OCI-LY7 (cell line): ENCODE measurements at regions not wholly inside any gene's neighbourhood (a gene's known extent, or its start where the extent isn't known, plus 50 kb on each side); places are given as distances from the start of the nearest gene placed in this dataset.
A peak's percentile ranks its signal among the peaks of the same experiment; 100 is the strongest.

ENCODE experiments used
- BruUV-seq: library from RNA; stranded (reverse); fragments of 400-500 nt; replicated peaks from 2 replicates; lab custom pipeline; 2021; lab: Mats Ljungman, UMichigan
- CTCF ChIA-PET: fragments of 300-600 bp; sonication (Branson Sonifier 250); formaldehyde crosslinking; loops from one replicate; lab custom pipeline; 2022; ENCODE audit warnings: antibody characterized with exemption; ENCODE audit not compliant: unreplicated experiment; lab: Charles Lee
- POLR2A ChIA-PET: fragments of 300-600 bp; sonication (Branson Sonifier 250); formaldehyde crosslinking; loops from one replicate; lab custom pipeline; 2022; ENCODE audit warnings: antibody characterized with exemption; lab: Charles Lee
- DNase-seq: peaks from one replicate; pipeline ENCODE4 v3.0.0-alpha.2; 2015; ENCODE audit warnings: low spot score
- H2AFZ ChIP-seq: fragments of 200-600 bp; sonication (generic), shearing (Covaris generic); 2 replicates; pipeline ENCODE4 v1.6.1; 2014; ENCODE audit warnings: mild to moderate bottlenecking, antibody characterized with exemption, low read length, moderate library complexity
- H3K27ac ChIP-seq: fragments of 200-600 bp; sonication (generic); 2 replicates; pipeline ENCODE4 v1.5.1; 2014; ENCODE audit warnings: mixed run types, low read depth, mild to moderate bottlenecking, moderate library complexity, low read length, inconsistent platforms; ENCODE audit not compliant: poor library complexity, severe bottlenecking
- H3K36me3 ChIP-seq: fragments of 200-600 bp; sonication (generic); 2 replicates; pipeline ENCODE4 v1.6.1; 2014; ENCODE audit warnings: mild to moderate bottlenecking, antibody characterized with exemption, low read length, moderate library complexity, mixed read lengths; ENCODE audit not compliant: insufficient read depth
- H3K4me1 ChIP-seq: fragments of 200-600 bp; sonication (generic); 2 replicates; pipeline ENCODE4 v1.5.1; 2014; ENCODE audit warnings: mild to moderate bottlenecking, low read length; ENCODE audit not compliant: insufficient read depth, poor library complexity, severe bottlenecking
- H3K4me2 ChIP-seq: fragments of 200-600 bp; sonication (generic); 2 replicates; pipeline ENCODE4 v1.6.1; 2014; ENCODE audit warnings: mild to moderate bottlenecking, low read length
- H3K4me3 ChIP-seq: fragments of 200-600 bp; sonication (generic); 2 replicates; pipeline ENCODE4 v1.5.1; 2014; ENCODE audit warnings: mild to moderate bottlenecking, low read depth, low read length; ENCODE audit not compliant: poor library complexity, severe bottlenecking
- H3K79me2 ChIP-seq: fragments of 200-600 bp; sonication (generic); 2 replicates; pipeline ENCODE4 v1.6.1; 2016; ENCODE audit warnings: low read depth, mild to moderate bottlenecking, low read length, moderate library complexity, mixed read lengths; ENCODE audit not compliant: insufficient read depth
- H3K9me2 ChIP-seq: fragments of 200-600 bp; sonication (generic); 2 replicates; pipeline ENCODE4 v1.6.1; 2016; ENCODE audit warnings: mild to moderate bottlenecking, low read length, mixed read lengths; ENCODE audit not compliant: insufficient read depth
- H3K9me3 ChIP-seq: fragments of 200-600 bp; sonication (generic); 2 replicates; pipeline ENCODE4 v1.6.1; 2014; ENCODE audit warnings: mild to moderate bottlenecking, mixed run types, low read length, mixed read lengths
- H4K20me1 ChIP-seq: fragments of 200-600 bp; sonication (generic); 2 replicates; pipeline ENCODE4 v1.6.1; 2014; ENCODE audit warnings: mild to moderate bottlenecking, antibody characterized with exemption, low read length, moderate library complexity, mixed read lengths; ENCODE audit not compliant: insufficient read depth
- EZH2phosphoT487 ChIP-seq: fragments of 200-600 bp; sonication (generic); IDR thresholded peaks from 2 replicates; pipeline ENCODE4 v1.6.1; 2018; ENCODE audit warnings: low read depth, borderline replicate concordance, mild to moderate bottlenecking, mixed run types, antibody characterized with exemption, low read length, moderate library complexity, mixed read lengths
- intact Hi-C: fragments of 100-400 bp; cut with micrococcal nuclease; formaldehyde crosslinking; loops from one replicate; pipeline ENCODE4 v1.10.0; 2022; ENCODE audit not compliant: unreplicated experiment
- TF ChIP-seq, protein P1 (sequence below): fragments of 200-600 bp; sonication (generic); conservative IDR thresholded peaks from 2 replicates; pipeline ENCODE4 v1.5.1; 2014; ENCODE audit warnings: mild to moderate bottlenecking, antibody characterized with exemption, low read length, moderate library complexity, mixed read lengths

DNA sequence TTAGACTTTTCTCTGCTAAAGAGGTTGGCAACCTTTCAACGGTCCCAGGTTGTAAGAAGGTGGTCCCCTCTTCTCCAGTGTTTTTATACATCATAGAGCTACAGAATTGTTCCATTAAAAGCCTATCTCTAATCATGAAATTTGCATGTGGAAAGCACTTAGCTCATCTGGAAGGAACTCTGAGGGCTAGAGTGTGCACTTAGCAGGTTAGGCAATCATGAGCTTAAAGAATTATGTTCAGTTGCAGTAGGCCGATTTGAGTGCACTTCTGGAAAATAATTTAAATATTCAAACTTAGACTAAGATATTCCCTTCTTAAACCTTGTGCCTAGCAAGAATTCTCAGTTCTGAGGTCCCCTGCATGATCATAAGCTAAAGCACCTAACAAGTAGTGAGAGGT, 468.7 kb downstream of the SPATA31D1 start:
- no peaks in the 10 kb centered on the region for H3K79me2 ChIP-seq
- CTCF ChIA-PET: no interaction called here
- POLR2A ChIA-PET: interaction anchor here (0.7 kb wide), 1 partner anchor 300 kb away, joined by 3 read pairs; no protein-coding TSS in a partner anchor
- H3K9me3 ChIP-seq: no peaks in the 10 kb centered on the region
- DNase-seq: no peak
- no peaks in the 10 kb centered on the region for H3K4me1 ChIP-seq
- no TSS peak for BruUV-seq
- 0 out of 2 replicates have a peak overlapping the region, but pooled peaks have one; percentile 37 for H2AFZ ChIP-seq
- no peak overlapping the region for H3K27ac ChIP-seq
- H3K9me2 ChIP-seq: no peaks in the 10 kb centered on the region
- no peak overlapping the region for H3K4me3 ChIP-seq
- H3K36me3 ChIP-seq: no peaks in the 10 kb centered on the region
- peak overlapping the region; percentile 16; the same call in 1 of the 2 replicates for H3K4me2 ChIP-seq
- intact Hi-C loops: no loop called here
- TF ChIP-seq, protein P1, sequence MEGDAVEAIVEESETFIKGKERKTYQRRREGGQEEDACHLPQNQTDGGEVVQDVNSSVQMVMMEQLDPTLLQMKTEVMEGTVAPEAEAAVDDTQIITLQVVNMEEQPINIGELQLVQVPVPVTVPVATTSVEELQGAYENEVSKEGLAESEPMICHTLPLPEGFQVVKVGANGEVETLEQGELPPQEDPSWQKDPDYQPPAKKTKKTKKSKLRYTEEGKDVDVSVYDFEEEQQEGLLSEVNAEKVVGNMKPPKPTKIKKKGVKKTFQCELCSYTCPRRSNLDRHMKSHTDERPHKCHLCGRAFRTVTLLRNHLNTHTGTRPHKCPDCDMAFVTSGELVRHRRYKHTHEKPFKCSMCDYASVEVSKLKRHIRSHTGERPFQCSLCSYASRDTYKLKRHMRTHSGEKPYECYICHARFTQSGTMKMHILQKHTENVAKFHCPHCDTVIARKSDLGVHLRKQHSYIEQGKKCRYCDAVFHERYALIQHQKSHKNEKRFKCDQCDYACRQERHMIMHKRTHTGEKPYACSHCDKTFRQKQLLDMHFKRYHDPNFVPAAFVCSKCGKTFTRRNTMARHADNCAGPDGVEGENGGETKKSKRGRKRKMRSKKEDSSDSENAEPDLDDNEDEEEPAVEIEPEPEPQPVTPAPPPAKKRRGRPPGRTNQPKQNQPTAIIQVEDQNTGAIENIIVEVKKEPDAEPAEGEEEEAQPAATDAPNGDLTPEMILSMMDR: no peak
- no peak for TF ChIP-seq EZH2phosphoT487
- no peaks in the 10 kb centered on the region for H4K20me1 ChIP-seq

- Histone ChIP-seq H3K27ac (no peak overlapping the region), H3K4me1 (no peaks in the 10 kb centered on the region), H3K9me3 (no peaks in the 10 kb centered on the region), H3K79me2 (no peaks in the 10 kb centered on the region), H3K4me2 (peak overlapping the region; percentile 16; the same call in 1 of the 2 replicates), H4K20me1 (no peaks in the 10 kb centered on the region), H3K9me2 (no peaks in the 10 kb centered on the region), H3K36me3 (no peaks in the 10 kb centered on the region), H2AFZ (peak overlapping the region; percentile 37; the same call in 1 of the 2 replicates), H3K4me3 (no peak overlapping the region)
- no TSS peak for BruUV-seq
- no peak for TF ChIP-seq EZH2phosphoT487
- TF ChIP-seq, protein P1: no peak
- POLR2A ChIA-PET: no interaction called here
- CTCF ChIA-PET: no interaction called here
- no peak for DNase-seq
- intact Hi-C loops: no loop called here
These were observed 469.3 kb downstream of the SPATA31D1 start for GRCh38 chr9:82457891-82458290.

GRCh38 chr9:82458296-82458695, 469.7 kb downstream of the SPATA31D1 start:
- TF ChIP-seq EZH2phosphoT487: no peak
- TF ChIP-seq, protein P1: no peak
- no TSS peak for BruUV-seq
- Histone ChIP-seq H4K20me1 (no peaks in the 10 kb centered on the region), H3K27ac (no peak overlapping the region), H3K9me3 (no peaks in the 10 kb centered on the region), H3K79me2 (no peaks in the 10 kb centered on the region), H3K4me2 (no peak overlapping the region), H3K4me1 (no peaks in the 10 kb centered on the region), H3K36me3 (no peaks in the 10 kb centered on the region), H3K9me2 (no peaks in the 10 kb centered on the region), H3K4me3 (no peak overlapping the region), H2AFZ (peak overlapping the region; percentile 37; the same call in 1 of the 2 replicates)
- ChIA-PET POLR2A (no interaction called here), CTCF (no interaction called here)
- DNase-seq: no peak
- intact Hi-C loops: no loop called here
